GM21381 (cell line): ENCODE measurements at regions not wholly inside any gene's neighbourhood (a gene's known extent, or its start where the extent isn't known, plus 50 kb on each side); places are given as distances from the start of the nearest gene placed in this dataset.
A peak's percentile ranks its signal among the peaks of the same experiment; 100 is the strongest.

Experiments
- ATAC-seq: cut with Tn5 transposase; IDR thresholded peaks from one replicate; pipeline ENCODE4 v1.9.1; 2021; ENCODE audit warnings: mild to moderate bottlenecking, moderate library complexity; ENCODE audit not compliant: unreplicated experiment

- ATAC-seq, result no peak
Observed at GRCh38 chr21:26743524-26743923, 101.7 kb downstream of the ADAMTS1 start.

GRCh38 chr21:26739189-26739588 is 106.0 kb downstream of the ADAMTS1 start:
- ATAC-seq, result no peak

GRCh38 chr21:26736449-26736848 is 108.8 kb downstream of the ADAMTS1 start:
- no peak for ATAC-seq

GRCh38 chr21:26732432-26733221 is 112.6 kb downstream of the ADAMTS1 start:
- ATAC-seq, result no peak

GRCh38 chr21:26719750-26720149 is 125.5 kb downstream of the ADAMTS1 start:
- ATAC-seq, result no peak

GRCh38 chr21:26717146-26717739 is 128.0 kb downstream of the ADAMTS1 start:
- no peak for ATAC-seq

- peak; percentile 66 for ATAC-seq
Observed at GRCh38 chr21:26715878-26716506, 129.2 kb downstream of the ADAMTS1 start.

- ATAC-seq, result no peak
Observed at GRCh38 chr21:26715116-26715515, 130.1 kb downstream of the ADAMTS1 start.

- ATAC-seq, result no peak
Observed at GRCh38 chr21:26710155-26710554, 135.1 kb downstream of the ADAMTS1 start.

GRCh38 chr21:26709090-26709489 is 136.0 kb upstream of the CYYR1 start:
- ATAC-seq, result no peak

GRCh38 chr21:26708223-26708800 is 135.2 kb upstream of the CYYR1 start:
- ATAC-seq, result no peak

GRCh38 chr21:26707246-26707645 is 134.2 kb upstream of the CYYR1 start:
- ATAC-seq, result no peak

GRCh38 chr21:26698416-26698815 is 125.3 kb upstream of the CYYR1 start:
- no peak for ATAC-seq

GRCh38 chr21:26691416-26691815 is 118.3 kb upstream of the CYYR1 start:
- ATAC-seq, result no peak

GRCh38 chr21:26686705-26687104 is 113.6 kb upstream of the CYYR1 start:
- no peak for ATAC-seq

GRCh38 chr21:26686278-26686677 is 113.2 kb upstream of the CYYR1 start:
- no peak for ATAC-seq

GRCh38 chr21:26684889-26685288 is 111.8 kb upstream of the CYYR1 start:
- ATAC-seq, result no peak

GRCh38 chr21:26683996-26684395 is 110.9 kb upstream of the CYYR1 start:
- no peak for ATAC-seq

GRCh38 chr21:26679284-26679683 is 106.2 kb upstream of the CYYR1 start:
- no peak for ATAC-seq

GRCh38 chr21:26674323-26674722 is 101.2 kb upstream of the CYYR1 start:
- no peak for ATAC-seq

GRCh38 chr21:26669215-26669764 is 96.2 kb upstream of the CYYR1 start:
- ATAC-seq, result no peak
